Mucosa of rectum (tissue), 2 donors: ENCODE measurements at regions not wholly inside any gene's neighbourhood (a gene's known extent, or its start where the extent isn't known, plus 50 kb on each side); places are given as distances from the start of the nearest gene placed in this dataset.
"Not testable (repeated sequence)": the region's sequence is repeated elsewhere in the genome, so short reads cannot be mapped to it uniquely, and the experiment has no call there.

Experiments
- H3K27ac ChIP-seq, 2 donors: one replicate each; pipeline ENCODE4 v1.7.0; 2013; ENCODE audit warnings: inconsistent platforms in 2 of 2, low read depth in 2 of 2, low read length in 2 of 2
- H3K27me3 ChIP-seq, 2 donors: one replicate each; pipeline ENCODE4 v1.7.0; 2013; ENCODE audit warnings: low read length in 2 of 2; ENCODE audit not compliant: control insufficient read depth in 2 of 2, insufficient read depth in 2 of 2
- H3K36me3 ChIP-seq, 2 donors: one replicate each; pipeline ENCODE4 v1.7.0; 2013; ENCODE audit warnings: low read length in 2 of 2; ENCODE audit not compliant: control insufficient read depth in 2 of 2, insufficient read depth in 2 of 2
- H3K4me1 ChIP-seq, 2 donors: one replicate each; pipeline ENCODE4 v1.7.0; 2013; ENCODE audit warnings: low read length in 2 of 2, mild to moderate bottlenecking in 1 of 2; ENCODE audit not compliant: control insufficient read depth in 2 of 2, insufficient read depth in 2 of 2
- H3K4me3 ChIP-seq, 2 donors: one replicate each; pipeline ENCODE4 v1.7.0; 2013; ENCODE audit warnings: low read length in 2 of 2
- H3K9ac ChIP-seq, 2 donors: one replicate each; pipeline ENCODE4 v1.7.0; 2013; ENCODE audit warnings: low read length in 2 of 2, low read depth in 1 of 2, mild to moderate bottlenecking in 1 of 2
- H3K9me3 ChIP-seq, 2 donors: one replicate each; pipeline ENCODE4 v1.7.0; 2013; ENCODE audit warnings: low read length in 2 of 2; ENCODE audit not compliant: control insufficient read depth in 2 of 2
- donor health status: healthy.
- donor health status: Normal muscosa, but diverticular disease.

GRCh38 chr11:90310210-90310609, 87.4 kb upstream of the CHORDC1 start:
- H3K4me3 ChIP-seq, result no peak overlapping the region
- no peaks in the 10 kb centered on the region for H3K27me3 ChIP-seq
- H3K36me3 ChIP-seq, result no peaks in the 10 kb centered on the region
- no peak overlapping the region for H3K9ac ChIP-seq
- H3K27ac ChIP-seq, result no peak overlapping the region
- H3K4me1 ChIP-seq, result no peaks in the 10 kb centered on the region
- H3K9me3 ChIP-seq, result no peaks in the 10 kb centered on the region

GRCh38 chr11:90309693-90310092, 86.8 kb upstream of the CHORDC1 start:
- no peak overlapping the region for H3K9ac ChIP-seq

GRCh38 chr11:90294526-90294925, 71.7 kb upstream of the CHORDC1 start:
- Histone ChIP-seq H3K4me1 (no peaks in the 10 kb centered on the region), H3K27ac (no peak overlapping the region), H3K4me3 (no peak overlapping the region), H3K9ac (no peak overlapping the region), H3K27me3 (no peaks in the 10 kb centered on the region), H3K36me3 (no peaks in the 10 kb centered on the region), H3K9me3 (no peaks in the 10 kb centered on the region)

More at GRCh38 chr11:90309693-90310092, 86.8 kb upstream of the CHORDC1 start:
- Histone ChIP-seq H3K36me3 (no peaks in the 10 kb centered on the region), H3K4me1 (no peaks in the 10 kb centered on the region), H3K9me3 (no peaks in the 10 kb centered on the region), H3K27ac (no peak overlapping the region), H3K4me3 (no peak overlapping the region), H3K27me3 (no peaks in the 10 kb centered on the region)

GRCh38 chr11:90294091-90294490, 71.2 kb upstream of the CHORDC1 start:
- Histone ChIP-seq H3K27me3 (no peaks in the 10 kb centered on the region), H3K4me1 (no peaks in the 10 kb centered on the region), H3K36me3 (no peaks in the 10 kb centered on the region), H3K9ac (no peak overlapping the region), H3K27ac (no peak overlapping the region), H3K9me3 (no peaks in the 10 kb centered on the region), H3K4me3 (no peak overlapping the region)

- Histone ChIP-seq H3K9me3 (no peaks in the 10 kb centered on the region), H3K27ac (no peak overlapping the region), H3K36me3 (no peaks in the 10 kb centered on the region), H3K27me3 (no peaks in the 10 kb centered on the region), H3K9ac (no peak overlapping the region), H3K4me1 (no peaks in the 10 kb centered on the region), H3K4me3 (no peak overlapping the region)
Measured at GRCh38 chr11:90288212-90288821, 65.5 kb upstream of the CHORDC1 start.

- Histone ChIP-seq H3K4me1 (no peaks in the 10 kb centered on the region), H3K36me3 (no peaks in the 10 kb centered on the region), H3K9me3 (no peaks in the 10 kb centered on the region), H3K9ac (no peak overlapping the region), H3K27me3 (no peaks in the 10 kb centered on the region), H3K4me3 (no peak overlapping the region), H3K27ac (no peak overlapping the region)
Measured at GRCh38 chr11:90286640-90287039, 63.8 kb upstream of the CHORDC1 start.

- H3K36me3 ChIP-seq, result no peaks in the 10 kb centered on the region
- H3K27me3 ChIP-seq, result no peaks in the 10 kb centered on the region
- H3K9ac ChIP-seq, result no peak overlapping the region
- no peak overlapping the region for H3K27ac ChIP-seq
- no peaks in the 10 kb centered on the region for H3K4me1 ChIP-seq
- no peak overlapping the region for H3K4me3 ChIP-seq
- no peaks in the 10 kb centered on the region for H3K9me3 ChIP-seq
Measured at GRCh38 chr11:90284171-90284570, 61.3 kb upstream of the CHORDC1 start.

GRCh38 chr11:90282551-90283071, 59.8 kb upstream of the CHORDC1 start:
- H3K4me3 ChIP-seq, H3K4me1 ChIP-seq, H3K27me3 ChIP-seq, H3K9me3 ChIP-seq, H3K9ac ChIP-seq, H3K36me3 ChIP-seq, H3K27ac ChIP-seq: not testable (repeated sequence)

- Histone ChIP-seq H3K36me3 (no peaks in the 10 kb centered on the region), H3K9ac (no peak overlapping the region), H3K27me3 (no peaks in the 10 kb centered on the region), H3K4me3 (no peak overlapping the region), H3K27ac (no peak overlapping the region), H3K9me3 (no peaks in the 10 kb centered on the region), H3K4me1 (no peaks in the 10 kb centered on the region)
Measured at GRCh38 chr11:90274362-90274761, 51.5 kb upstream of the CHORDC1 start.
